WERI-Rb-1 (cell line): ENCODE measurements at regions not wholly inside any gene's neighbourhood (a gene's known extent, or its start where the extent isn't known, plus 50 kb on each side); places are given as distances from the start of the nearest gene placed in this dataset.

ENCODE experiments used
- DNase-seq: peaks from one replicate; pipeline ENCODE4 v3.0.0-alpha.2; 2020
- H3K27ac ChIP-seq: fragments of 250-450 bp; sonication (Bioruptor Pico); 2 replicates; pipeline ENCODE4 v1.5.1; 2020; ENCODE audit warnings: mild to moderate bottlenecking, moderate library complexity
- H3K27me3 ChIP-seq: fragments of 250-450 bp; sonication (Bioruptor Pico); 2 replicates; pipeline ENCODE4 v1.5.1; 2021; ENCODE audit warnings: mild to moderate bottlenecking, low read depth, moderate library complexity; ENCODE audit not compliant: insufficient read depth, severe bottlenecking
- H3K36me3 ChIP-seq: fragments of 250-450 bp; sonication (Bioruptor Pico); 2 replicates; pipeline ENCODE4 v1.5.1; 2020; ENCODE audit warnings: mild to moderate bottlenecking, moderate library complexity
- H3K4me3 ChIP-seq: 2 replicates; pipeline ENCODE4 v1.5.1; 2011; ENCODE audit warnings: low read depth, mild to moderate bottlenecking, control low read depth, low read length
- H3K9me3 ChIP-seq: fragments of 250-450 bp; sonication (Bioruptor Pico); 2 replicates; pipeline ENCODE4 v1.5.1; 2021; ENCODE audit warnings: mild to moderate bottlenecking, moderate library complexity; ENCODE audit not compliant: severe bottlenecking
- TF ChIP-seq, protein P1 (sequence below): IDR thresholded peaks from 2 replicates; pipeline ENCODE4 v1.5.1; 2011; ENCODE audit warnings: low read depth, mild to moderate bottlenecking, control low read depth, inconsistent platforms, low read length

DNA sequence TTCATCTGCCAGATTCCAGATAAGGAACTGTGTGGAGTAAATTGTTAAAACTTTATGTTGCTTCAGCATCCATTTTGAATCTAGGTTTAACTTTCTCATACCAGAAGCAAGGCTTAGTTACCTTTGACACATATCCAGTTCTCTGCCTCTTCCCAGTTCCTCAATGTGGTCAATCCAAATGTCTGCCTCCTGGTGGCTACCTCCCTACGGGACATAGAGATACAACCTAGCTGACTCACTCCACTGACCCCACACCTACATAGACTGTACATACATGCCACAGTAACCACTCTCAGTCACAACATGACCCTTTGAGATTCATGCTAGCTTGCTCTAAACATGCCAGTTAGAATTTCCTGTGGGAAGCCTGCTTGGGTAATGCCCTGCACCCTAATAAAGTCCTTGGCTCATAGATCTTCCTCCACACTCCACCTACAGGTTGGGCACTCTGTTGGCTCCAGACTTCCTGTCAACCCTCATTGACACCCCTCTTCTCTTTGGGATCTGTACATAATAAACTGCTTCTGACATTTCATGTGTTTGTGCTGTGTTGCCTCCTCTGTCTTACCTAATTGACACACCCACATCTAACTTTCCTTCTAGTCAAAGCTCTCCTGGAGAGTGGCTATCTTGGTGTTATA, 278.1 kb downstream of the HTR7 start:
- H3K36me3 ChIP-seq = no peaks in the 10 kb centered on the region
- TF ChIP-seq, protein P1, sequence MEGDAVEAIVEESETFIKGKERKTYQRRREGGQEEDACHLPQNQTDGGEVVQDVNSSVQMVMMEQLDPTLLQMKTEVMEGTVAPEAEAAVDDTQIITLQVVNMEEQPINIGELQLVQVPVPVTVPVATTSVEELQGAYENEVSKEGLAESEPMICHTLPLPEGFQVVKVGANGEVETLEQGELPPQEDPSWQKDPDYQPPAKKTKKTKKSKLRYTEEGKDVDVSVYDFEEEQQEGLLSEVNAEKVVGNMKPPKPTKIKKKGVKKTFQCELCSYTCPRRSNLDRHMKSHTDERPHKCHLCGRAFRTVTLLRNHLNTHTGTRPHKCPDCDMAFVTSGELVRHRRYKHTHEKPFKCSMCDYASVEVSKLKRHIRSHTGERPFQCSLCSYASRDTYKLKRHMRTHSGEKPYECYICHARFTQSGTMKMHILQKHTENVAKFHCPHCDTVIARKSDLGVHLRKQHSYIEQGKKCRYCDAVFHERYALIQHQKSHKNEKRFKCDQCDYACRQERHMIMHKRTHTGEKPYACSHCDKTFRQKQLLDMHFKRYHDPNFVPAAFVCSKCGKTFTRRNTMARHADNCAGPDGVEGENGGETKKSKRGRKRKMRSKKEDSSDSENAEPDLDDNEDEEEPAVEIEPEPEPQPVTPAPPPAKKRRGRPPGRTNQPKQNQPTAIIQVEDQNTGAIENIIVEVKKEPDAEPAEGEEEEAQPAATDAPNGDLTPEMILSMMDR = peak; percentile 37
- no peaks in the 10 kb centered on the region for H3K27me3 ChIP-seq
- no peak overlapping the region for H3K27ac ChIP-seq
- no peaks in the 10 kb centered on the region for H3K9me3 ChIP-seq
- no peak overlapping the region for H3K4me3 ChIP-seq
- peak; percentile 30 for DNase-seq

DNA sequence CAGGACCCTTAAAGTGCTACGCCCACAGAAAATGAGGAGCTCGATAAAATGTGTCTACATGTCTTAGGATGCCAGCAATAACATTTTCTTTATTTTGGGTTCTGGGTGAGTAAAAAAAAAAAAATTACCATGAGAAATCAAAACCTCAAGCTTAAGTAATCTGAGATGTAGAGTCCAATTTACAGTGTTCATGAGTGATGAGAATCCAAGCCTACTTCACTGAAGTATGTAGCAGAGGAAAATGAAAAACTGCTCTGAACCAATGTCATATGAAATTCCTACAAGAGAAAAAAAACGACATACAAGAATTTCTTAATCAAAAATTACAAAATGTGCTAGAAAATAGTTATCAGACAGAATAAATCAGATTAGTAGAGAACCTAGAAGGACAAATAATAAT, 274.4 kb downstream of the HTR7 start:
- Histone ChIP-seq H3K27me3 (no peaks in the 10 kb centered on the region), H3K27ac (no peak overlapping the region), H3K9me3 (no peaks in the 10 kb centered on the region), H3K36me3 (no peaks in the 10 kb centered on the region), H3K4me3 (no peak overlapping the region)
- DNase-seq = no peak
- TF ChIP-seq, protein P1 = no peak

GRCh38 chr10:90587081-90587491, 270.8 kb downstream of the HTR7 start:
- Histone ChIP-seq H3K9me3 (no peaks in the 10 kb centered on the region), H3K27me3 (no peaks in the 10 kb centered on the region), H3K4me3 (no peak overlapping the region), H3K27ac (no peak overlapping the region), H3K36me3 (no peaks in the 10 kb centered on the region)
- DNase-seq = no peak
- TF ChIP-seq, protein P1 = no peak

DNA sequence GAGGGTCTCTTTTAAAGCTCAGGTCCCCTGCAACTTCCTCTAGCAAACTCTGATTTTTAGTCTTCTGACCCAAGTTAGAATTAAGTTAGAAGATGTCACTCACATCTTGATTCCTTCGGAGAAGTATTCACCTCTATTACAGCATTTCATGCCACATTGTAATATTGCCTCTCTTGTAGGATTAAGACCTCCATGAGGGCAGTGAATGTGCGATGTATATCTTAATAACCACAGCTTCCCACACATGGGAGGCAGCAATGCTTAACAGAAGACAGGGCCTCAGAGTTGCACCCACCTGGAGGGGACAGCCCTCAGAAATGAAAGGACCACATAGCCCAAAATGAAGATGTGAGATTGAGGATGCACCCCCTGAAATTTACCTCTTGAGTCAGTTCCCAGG, 270.3 kb downstream of the HTR7 start:
- DNase-seq = no peak
- TF ChIP-seq, protein P1 = no peak
- Histone ChIP-seq H3K27me3 (no peaks in the 10 kb centered on the region), H3K9me3 (no peaks in the 10 kb centered on the region), H3K4me3 (no peak overlapping the region), H3K27ac (no peak overlapping the region), H3K36me3 (no peaks in the 10 kb centered on the region)

- TF ChIP-seq, protein P1 = no peak
- H3K9me3 ChIP-seq = no peaks in the 10 kb centered on the region
- no peaks in the 10 kb centered on the region for H3K27me3 ChIP-seq
- no peak overlapping the region for H3K27ac ChIP-seq
- H3K4me3 ChIP-seq = no peak overlapping the region
- DNase-seq = no peak
- H3K36me3 ChIP-seq = no peaks in the 10 kb centered on the region
These were observed 269.6 kb downstream of the HTR7 start for GRCh38 chr10:90588222-90588621.

- Histone ChIP-seq H3K9me3 (no peaks in the 10 kb centered on the region), H3K27ac (no peak overlapping the region), H3K36me3 (no peaks in the 10 kb centered on the region), H3K27me3 (no peaks in the 10 kb centered on the region), H3K4me3 (no peak overlapping the region)
- TF ChIP-seq, protein P1 = no peak
- DNase-seq = no peak
These were observed 268.0 kb downstream of the HTR7 start for GRCh38 chr10:90589825-90590224.
